ENCODE measurements at regions not wholly inside any gene's neighbourhood (a gene's known extent, or its start where the extent isn't known, plus 50 kb on each side); places are given as distances from the start of the nearest gene placed in this dataset.

DNA sequence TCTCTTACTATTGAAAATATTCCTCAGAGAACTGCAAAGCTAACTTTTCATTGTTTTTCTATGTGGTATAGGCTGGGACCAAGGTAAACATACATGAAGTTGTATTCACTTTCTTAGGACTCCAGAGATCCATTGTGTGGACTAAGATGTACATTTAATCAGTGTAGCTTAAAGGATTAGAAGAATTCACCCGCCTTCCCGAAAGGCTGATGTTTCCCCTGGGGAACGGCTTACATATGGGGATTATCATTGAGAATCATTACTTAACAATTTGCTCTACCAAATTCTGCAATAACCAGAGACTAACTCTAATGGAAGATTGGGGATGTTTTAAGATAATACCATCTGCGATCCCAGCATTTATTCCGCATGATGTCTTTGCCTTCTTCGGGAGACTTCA is 257.1 kb upstream of the KIAA1217 start:
- TF ChIP-seq EZH2 (IDR thresholded peaks at IDR 0.05; ENCODE audit: insufficient read depth, poor library complexity, severe bottlenecking) (no peak), EZH2phosphoT487 (IDR thresholded peaks at IDR 0.05; ENCODE audit: insufficient read depth, low read depth) (no peak)

Data from GM23248 (cell line).